ENCODE measurements at regions not wholly inside any gene's neighbourhood (a gene's known extent, or its start where the extent isn't known, plus 50 kb on each side); places are given as distances from the start of the nearest gene placed in this dataset.

- TF ChIP-seq CTCF (IDR thresholded peaks at IDR 0.05) = no peak
- no peak for TF ChIP-seq POLR2A (IDR thresholded peaks at IDR 0.05)
- no peak for TF ChIP-seq EP300 (IDR thresholded peaks at IDR 0.05)
These were observed 382.2 kb upstream of the CADM1 start for GRCh38 chr11:115886422-115886733.
